Esophagus muscularis mucosa (tissue), 3 donors: ENCODE measurements at regions not wholly inside any gene's neighbourhood (a gene's known extent, or its start where the extent isn't known, plus 50 kb on each side); places are given as distances from the start of the nearest gene placed in this dataset.

Source experiments
- CTCF ChIP-seq, 3 experiments: fragments of 200-600 bp in 2 of 3; fragments of 450-650 bp in 1 of 3; sonication (generic) in 2 of 3; IDR thresholded peaks; one replicate each; pipeline ENCODE4 v1.5.1; 2017 to 2019; ENCODE audit warnings: antibody characterized with exemption in 3 of 3, mild to moderate bottlenecking in 2 of 3, moderate library complexity in 1 of 3
- POLR2A ChIP-seq: fragments of 450-650 bp; IDR thresholded peaks from one replicate; pipeline ENCODE4 v1.6.1; 2017; ENCODE audit warnings: antibody characterized with exemption, moderate library complexity, mild to moderate bottlenecking, low read depth
- POLR2AphosphoS5 ChIP-seq, 2 donors: sonication (generic); formaldehyde crosslinking; IDR thresholded peaks; one replicate each; pipeline ENCODE4 v1.6.1; 2017; ENCODE audit warnings: antibody characterized with exemption in 2 of 2

- TF ChIP-seq CTCF (IDR thresholded peaks at IDR 0.05) (no peak), POLR2AphosphoS5 (IDR thresholded peaks at IDR 0.05) (no peak), POLR2A (no peak)
Observed at GRCh38 chr12:9364224-9365176, 156.3 kb upstream of the PZP start.
